ENCODE measurements at regions not wholly inside any gene's neighbourhood (a gene's known extent, or its start where the extent isn't known, plus 50 kb on each side); places are given as distances from the start of the nearest gene placed in this dataset.

GRCh38 chr21:21632926-21633325, 634.7 kb downstream of the NCAM2 start (continued):
- TF ChIP-seq EED (IDR thresholded peaks at IDR 0.05; ENCODE audit: low read depth) (no peak), MEF2B (IDR thresholded peaks at IDR 0.05; ENCODE audit: partially characterized antibody, poor library complexity, severe bottlenecking) (no peak), LARP7 (IDR thresholded peaks at IDR 0.05) (no peak), MEF2A (IDR thresholded peaks at IDR 0.05; ENCODE audit: insufficient read depth, low read depth, low read length) (no peak), RBBP5 (conservative IDR thresholded peaks at IDR 0.05) (no peak), ZNF274 (IDR thresholded peaks at IDR 0.05; ENCODE audit: insufficient read depth, insufficient read length) (no peak), NBN (IDR thresholded peaks at IDR 0.05) (no peak), FOXK2 (IDR thresholded peaks at IDR 0.05) (no peak)

GRCh38 chr21:21661741-21662140, 663.5 kb downstream of the NCAM2 start:
- ChIA-PET RAD21 (ENCODE audit: unreplicated experiment) (no interaction called here), POLR2A (no interaction called here), CTCF (no interaction called here), SMC1A (ENCODE audit: uncharacterized antibody, unreplicated experiment) (no interaction called here)
- Histone ChIP-seq H3K4me2 (ENCODE audit: control insufficient read depth, insufficient read depth) (no peak overlapping the region), H4K20me1 (ENCODE audit: control insufficient read depth, insufficient read depth) (no peaks in the 10 kb centered on the region), H3K4me3 (no peak overlapping the region), H3K79me2 (ENCODE audit: control insufficient read depth, insufficient read depth, low read length) (no peaks in the 10 kb centered on the region), H3K9me3 (replicated peaks; ENCODE audit: control insufficient read depth, insufficient read depth, low read length) (no peaks in the 10 kb centered on the region; the same call in 2 of the 3 replicates), H3K27ac (ENCODE audit: control insufficient read depth, insufficient read depth) (no peak overlapping the region), H3K4me1 (ENCODE audit: control insufficient read depth, insufficient read depth, low read length) (no peaks in the 10 kb centered on the region), H2AFZ (ENCODE audit: control insufficient read depth, low read depth, low read length) (no peak overlapping the region), H3K36me3 (ENCODE audit: control insufficient read depth in 2 of 2, insufficient read depth in 2 of 2, low read length in 1 of 2) (no peaks in the 10 kb centered on the region), H3K27me3 (replicated peaks in 1 of 2; ENCODE audit: control insufficient read depth in 2 of 2, insufficient read depth in 2 of 2, low read length in 1 of 2) (no peaks in the 10 kb centered on the region), H3K9ac (ENCODE audit: control insufficient read depth, insufficient read depth, low read length) (no peak overlapping the region)
- 0% methylated on average over 1 of the region's 1 CpG for WGBS (ENCODE audit: insufficient coverage, insufficient replicate concordance, low lambda C conversion rate, missing lambda C conversion rate)
- DNase-seq (ENCODE audit: low read depth, low spot score), result no peak
- ATAC-seq, result no peak
- no peak for TF ChIP-seq ZNF384 (IDR thresholded peaks at IDR 0.05; ENCODE audit: borderline replicate concordance, low read depth, low read length)
- TF ChIP-seq CBFB (IDR thresholded peaks at IDR 0.05; ENCODE audit: low read depth), result no peak
- TF ChIP-seq ZBTB11 (CRISPR knock-in tag; IDR thresholded peaks at IDR 0.05), result no peak
- no peak for TF ChIP-seq NR2F1 (conservative IDR thresholded peaks at IDR 0.05)
- no peak for TF ChIP-seq BHLHE40 (IDR thresholded peaks at IDR 0.05; ENCODE audit: borderline replicate concordance in 1 of 2, low read depth in 2 of 2, low read length in 1 of 2)
- TF ChIP-seq PAX8 (IDR thresholded peaks at IDR 0.05), result no peak
- TF ChIP-seq MEF2B (IDR thresholded peaks at IDR 0.05; ENCODE audit: partially characterized antibody, poor library complexity, severe bottlenecking), result no peak
- TF ChIP-seq POLR2A (IDR thresholded peaks at IDR 0.05; ENCODE audit: low read depth, low read length), result no peak
- no peak for TF ChIP-seq KLF5 (IDR thresholded peaks at IDR 0.05; ENCODE audit: partially characterized antibody)
- TF ChIP-seq HSF1 (IDR thresholded peaks at IDR 0.05; ENCODE audit: low read depth, low read length), result no peak
- no peak for FAIRE-seq
- in situ Hi-C loops (cut with MboI) (no loop called here), intact Hi-C loops (cut with micrococcal nuclease; ENCODE audit: unreplicated experiment) (no loop called here)
- BruUV-seq (replicated peaks), result no TSS peak
